ENCODE measurements at regions not wholly inside any gene's neighbourhood (a gene's known extent, or its start where the extent isn't known, plus 50 kb on each side); places are given as distances from the start of the nearest gene placed in this dataset.

- TF ChIP-seq EZH2 (IDR thresholded peaks at IDR 0.05; ENCODE audit: borderline replicate concordance, insufficient read depth, low read depth, low read length, poor library complexity, severe bottlenecking) (no peak), CTCF (IDR thresholded peaks at IDR 0.05) (no peak)
- no peak for ATAC-seq (ENCODE audit: low read depth)
- Histone ChIP-seq H3K79me2 (ENCODE audit: control insufficient read depth, insufficient read depth, low read length) (no peaks in the 10 kb centered on the region), H3K9me3 (ENCODE audit: control extremely low read depth in 1 of 3, control insufficient read depth in 2 of 3, insufficient read depth in 1 of 3, low read length in 2 of 3) (no peaks in the 10 kb centered on the region), H2AFZ (ENCODE audit: insufficient read depth, low read depth, low read length, poor library complexity, severe bottlenecking) (no peak overlapping the region), H4K20me1 (ENCODE audit: control insufficient read depth, insufficient read depth, low read length, poor library complexity, severe bottlenecking) (no peaks in the 10 kb centered on the region), H3K4me1 (ENCODE audit: control insufficient read depth in 2 of 2, insufficient read depth in 2 of 2, low read length in 2 of 2) (no peaks in the 10 kb centered on the region), H3K27ac (ENCODE audit: low read length in 2 of 2) (no peak overlapping the region), H3K4me2 (replicated peaks; ENCODE audit: low read depth, low read length, poor library complexity, severe bottlenecking) (no peak overlapping the region), H3K9ac (ENCODE audit: low read length) (no peak overlapping the region), H3K36me3 (replicated peaks in 1 of 2; ENCODE audit: control extremely low read depth in 1 of 2, control insufficient read depth in 1 of 2, extremely low read depth in 1 of 2, insufficient read depth in 2 of 2, low read length in 1 of 2) (no peaks in the 10 kb centered on the region), H3K27me3 (replicated peaks in 1 of 4; ENCODE audit: control extremely low read depth in 1 of 4, control insufficient read depth in 3 of 4, insufficient read depth in 4 of 4, low read length in 3 of 4) (no peaks in the 10 kb centered on the region), H3K4me3 (ENCODE audit: control extremely low read depth in 1 of 5, extremely low read depth in 1 of 5, insufficient read depth in 1 of 5, low read depth in 2 of 5, low read length in 4 of 5) (no peak overlapping the region)
- DNase-seq, result no peak
- Mint-ChIP-seq H3K9me3 (ENCODE audit: insufficient read depth) (peaks cover 5% of the 10 kb centered on the region), H3K4me1 (no peaks in the 10 kb centered on the region), H3K4me3 (no peak overlapping the region), H3K27me3 (no peaks in the 10 kb centered on the region), H3K27ac (no peak overlapping the region)
- ChIA-PET CTCF (no interaction called here), POLR2A (no interaction called here)
- intact Hi-C loops (cut with micrococcal nuclease), result no loop called here
- 80% methylated on average over 1 of the region's 2 CpGs for WGBS (ENCODE audit: insufficient coverage)
Observed at GRCh38 chr1:72757843-72758242, 475.5 kb upstream of the NEGR1 start.

- Mint-ChIP-seq H3K27ac (no peak overlapping the region), H3K9me3 (ENCODE audit: insufficient read depth) (no peaks in the 10 kb centered on the region), H3K4me1 (no peaks in the 10 kb centered on the region), H3K4me3 (no peak overlapping the region), H3K27me3 (no peaks in the 10 kb centered on the region)
- peaks cover 0 to 2% (median 0%) of the 10 kb centered on the region in 3 donors for H3K9me3 ChIP-seq (ENCODE audit: control extremely low read depth in 1 of 3, control insufficient read depth in 2 of 3, insufficient read depth in 1 of 3, low read length in 2 of 3)
- H3K4me1 ChIP-seq (ENCODE audit: control insufficient read depth in 2 of 2, insufficient read depth in 2 of 2, low read length in 2 of 2), result no peaks in the 10 kb centered on the region
- ChIA-PET POLR2A (no interaction called here), CTCF (no interaction called here)
- TF ChIP-seq EZH2 (IDR thresholded peaks at IDR 0.05; ENCODE audit: borderline replicate concordance, insufficient read depth, low read depth, low read length, poor library complexity, severe bottlenecking), result no peak
- no peak for TF ChIP-seq CTCF (IDR thresholded peaks at IDR 0.05)
- no peaks in the 10 kb centered on the region for H3K36me3 ChIP-seq (replicated peaks in 1 of 2; ENCODE audit: control extremely low read depth in 1 of 2, control insufficient read depth in 1 of 2, extremely low read depth in 1 of 2, insufficient read depth in 2 of 2, low read length in 1 of 2)
- no peak overlapping the region for H3K9ac ChIP-seq (ENCODE audit: low read length)
- no peak overlapping the region for H3K4me2 ChIP-seq (replicated peaks; ENCODE audit: low read depth, low read length, poor library complexity, severe bottlenecking)
- no peaks in the 10 kb centered on the region for H4K20me1 ChIP-seq (ENCODE audit: control insufficient read depth, insufficient read depth, low read length, poor library complexity, severe bottlenecking)
- no peak overlapping the region for H3K4me3 ChIP-seq (ENCODE audit: control extremely low read depth in 1 of 5, extremely low read depth in 1 of 5, insufficient read depth in 1 of 5, low read depth in 2 of 5, low read length in 4 of 5)
- WGBS (ENCODE audit: insufficient coverage), result no CpG with 5 or more reads among the region's 2 CpGs
- no peak overlapping the region for H2AFZ ChIP-seq (ENCODE audit: insufficient read depth, low read depth, low read length, poor library complexity, severe bottlenecking)
- H3K27me3 ChIP-seq (replicated peaks in 1 of 4; ENCODE audit: control extremely low read depth in 1 of 4, control insufficient read depth in 3 of 4, insufficient read depth in 4 of 4, low read length in 3 of 4), result no peaks in the 10 kb centered on the region
- H3K79me2 ChIP-seq (ENCODE audit: control insufficient read depth, insufficient read depth, low read length), result no peaks in the 10 kb centered on the region
- DNase-seq (no peak), ATAC-seq (ENCODE audit: low read depth) (no peak)
- no peak overlapping the region for H3K27ac ChIP-seq (ENCODE audit: low read length in 2 of 2)
- intact Hi-C loops (cut with micrococcal nuclease), result no loop called here
Observed at GRCh38 chr1:72745413-72745812, 463.1 kb upstream of the NEGR1 start.

Measured in B cell (primary cell).